GM21717 (cell line): ENCODE measurements at regions not wholly inside any gene's neighbourhood (a gene's known extent, or its start where the extent isn't known, plus 50 kb on each side); places are given as distances from the start of the nearest gene placed in this dataset.

Experiments used
- ATAC-seq: cut with Tn5 transposase; IDR thresholded peaks from one replicate; pipeline ENCODE4 v1.9.1; 2021; ENCODE audit warnings: mild to moderate bottlenecking, moderate library complexity; ENCODE audit not compliant: unreplicated experiment

GRCh38 chr14:100436745-100437406 lies 113.7 kb downstream of the SLC25A47 start:
- no peak for ATAC-seq

- ATAC-seq = no peak
These were observed 115.1 kb downstream of the SLC25A47 start for GRCh38 chr14:100438271-100438670.

GRCh38 chr14:100438678-100439592 lies 115.8 kb downstream of the SLC25A47 start:
- no peak for ATAC-seq

DNA sequence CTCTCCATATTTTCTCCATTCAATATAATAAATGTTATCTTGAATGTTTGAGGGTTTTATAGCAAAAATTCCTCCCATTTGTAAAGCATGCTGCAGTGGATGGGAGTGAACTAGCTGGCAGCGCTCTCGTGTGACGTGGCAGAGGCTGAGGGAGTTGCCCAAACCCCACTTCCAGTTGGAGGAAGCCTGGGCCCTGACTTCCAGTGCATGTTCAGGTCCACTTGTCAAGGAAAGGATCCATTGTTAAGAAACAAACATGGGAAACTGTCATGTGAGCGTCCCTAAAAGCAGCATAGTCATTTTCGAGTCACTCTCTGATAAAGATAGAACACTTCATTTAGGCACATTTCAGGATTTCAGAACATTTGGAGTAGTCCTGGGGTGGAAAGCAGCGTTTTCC lies 116.6 kb downstream of the SLC25A47 start:
- ATAC-seq = no peak

DNA sequence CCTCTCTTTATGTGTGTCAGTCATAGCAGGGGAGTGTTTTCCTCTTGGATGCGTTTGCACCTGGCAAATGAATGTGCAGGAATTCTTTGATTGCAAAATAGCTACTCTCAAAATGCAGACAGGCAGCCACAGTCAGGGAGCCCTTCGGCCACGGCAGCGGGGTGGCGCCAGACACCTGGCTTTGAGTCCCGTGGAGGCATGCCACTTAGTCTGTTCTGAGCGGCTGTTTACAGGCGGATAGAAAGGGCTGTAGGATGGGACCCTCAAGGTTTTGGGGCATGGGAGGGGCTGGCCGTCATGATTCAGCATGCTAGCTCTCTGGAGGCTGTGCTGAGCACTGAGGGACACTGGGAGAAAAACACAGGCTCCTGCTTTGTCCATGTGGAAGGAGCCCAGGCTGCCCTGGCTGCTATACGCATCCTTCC lies 117.1 kb downstream of the SLC25A47 start:
- ATAC-seq = no peak

GRCh38 chr14:100440758-100441203 lies 117.6 kb downstream of the SLC25A47 start:
- no peak for ATAC-seq

DNA sequence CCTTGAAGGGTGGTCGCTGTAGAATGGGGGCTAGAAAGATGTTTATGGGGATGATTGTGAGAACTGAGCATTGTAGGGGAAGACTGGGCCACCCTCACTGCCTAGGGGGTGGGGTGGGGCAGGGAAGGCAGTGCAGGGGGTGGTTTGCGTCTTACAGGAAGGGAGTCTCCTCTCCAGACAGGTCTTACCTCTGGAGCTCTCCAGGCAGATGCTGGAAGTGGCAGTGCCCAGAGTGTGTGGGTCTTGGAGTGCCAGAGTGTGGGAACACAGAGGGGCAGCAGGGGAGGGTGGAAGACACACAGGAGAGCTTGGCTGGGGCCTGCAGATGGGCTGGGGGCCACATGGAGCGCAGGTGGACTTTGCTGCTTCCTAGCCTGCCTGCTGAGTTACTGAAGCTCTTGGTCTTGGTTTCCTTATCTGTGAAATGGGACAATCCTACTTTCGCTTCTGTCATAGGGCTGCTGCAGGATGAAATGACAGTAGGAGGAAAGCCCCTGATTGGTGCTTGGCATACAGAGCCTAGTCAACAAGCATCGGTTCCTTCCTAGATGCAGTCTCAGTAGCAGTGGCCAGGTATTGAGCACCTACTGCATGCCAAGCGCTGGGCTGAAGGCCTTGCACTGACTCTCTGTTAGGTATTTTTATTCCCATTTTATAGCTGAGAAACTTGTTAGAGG lies 118.3 kb downstream of the SLC25A47 start:
- ATAC-seq = peak; percentile 58

DNA sequence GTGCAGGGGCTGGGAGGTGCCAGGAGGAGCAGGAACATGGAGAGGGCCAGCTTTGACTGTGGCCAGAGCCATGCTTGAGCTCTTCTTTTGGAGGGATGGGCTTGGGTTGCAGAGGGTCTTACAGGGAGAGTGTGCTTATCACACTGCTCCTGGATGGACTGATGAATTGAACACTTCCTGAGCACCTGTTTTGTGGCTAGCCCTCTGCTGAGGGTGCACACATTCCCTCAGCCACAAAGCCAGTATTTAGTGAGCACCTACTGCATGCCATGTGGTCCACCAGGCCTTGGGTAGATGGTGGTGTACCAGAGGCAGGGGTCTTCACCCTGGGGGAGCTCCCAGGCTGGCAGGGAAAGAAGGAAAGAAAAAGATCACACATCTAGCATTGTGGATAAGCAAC lies 118.9 kb downstream of the SLC25A47 start:
- ATAC-seq = no peak

DNA sequence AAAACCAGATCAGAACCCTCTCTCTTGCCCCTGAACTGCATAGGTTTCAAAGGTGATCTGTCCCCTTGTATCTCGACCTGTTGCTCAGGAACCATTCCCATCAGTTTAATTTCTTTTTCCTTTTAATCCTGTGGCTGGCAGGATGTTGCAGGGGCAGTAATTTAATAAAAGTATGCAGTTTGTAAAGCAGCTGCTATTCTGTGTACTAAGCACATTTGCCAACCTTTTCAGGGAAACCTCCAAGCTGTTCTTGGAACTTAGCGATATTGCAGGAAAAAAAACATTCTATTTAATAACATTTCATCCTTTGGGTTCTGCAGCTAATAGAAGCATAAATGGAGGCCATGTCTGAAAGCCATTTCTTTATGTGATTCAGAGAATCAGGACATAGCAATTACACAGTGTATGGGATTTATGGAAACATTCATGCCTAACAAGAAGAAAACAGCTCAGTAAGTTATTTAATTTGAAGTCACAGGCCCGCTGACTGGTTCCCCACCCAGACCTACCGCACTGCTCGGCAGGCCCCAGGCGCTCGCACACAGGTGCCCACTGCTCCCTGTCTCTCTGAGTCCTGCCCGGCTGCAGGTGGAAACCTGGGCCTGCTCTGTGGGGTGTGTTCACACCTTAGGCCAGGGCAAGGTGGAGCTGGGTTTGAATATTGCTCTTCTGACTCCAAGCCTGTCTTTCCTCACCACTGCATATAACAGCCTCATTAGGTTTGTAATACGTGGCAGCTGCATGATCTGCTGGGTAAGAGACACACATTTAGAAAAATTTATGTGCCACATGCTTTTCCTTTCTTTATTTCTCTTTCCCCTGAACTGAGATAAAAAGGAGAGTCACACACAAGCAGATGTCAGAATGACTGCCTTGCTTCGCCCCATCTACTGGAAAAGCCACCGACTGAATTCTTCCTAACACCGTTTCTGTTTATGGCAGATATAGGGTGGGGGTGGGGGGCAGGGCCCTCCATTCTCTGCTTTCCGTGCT lies 119.7 kb downstream of the SLC25A47 start:
- no peak for ATAC-seq

- ATAC-seq = no peak
These were observed 120.5 kb downstream of the SLC25A47 start for GRCh38 chr14:100443603-100444002.

- ATAC-seq = no peak
These were observed 122.4 kb downstream of the SLC25A47 start for GRCh38 chr14:100445436-100446088.

DNA sequence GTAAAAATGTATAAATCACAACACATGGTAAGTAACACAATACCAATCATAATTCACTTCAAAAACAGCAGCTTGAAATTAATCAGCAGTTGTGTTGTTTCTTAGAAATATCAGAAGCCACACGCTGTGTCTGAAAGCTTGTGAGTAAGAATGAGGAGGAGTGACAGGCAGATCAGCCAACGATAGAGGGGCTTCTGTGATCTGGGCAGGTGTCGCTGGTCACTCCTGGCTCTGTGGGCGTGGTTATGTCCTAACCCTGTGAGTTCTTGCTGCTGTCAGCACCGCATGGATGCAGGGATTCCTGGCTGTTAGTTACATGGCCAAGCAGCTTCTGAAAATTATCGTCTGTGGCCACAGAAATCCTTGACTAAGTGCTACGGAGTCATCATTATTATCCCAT lies 123.4 kb downstream of the SLC25A47 start:
- ATAC-seq = no peak

DNA sequence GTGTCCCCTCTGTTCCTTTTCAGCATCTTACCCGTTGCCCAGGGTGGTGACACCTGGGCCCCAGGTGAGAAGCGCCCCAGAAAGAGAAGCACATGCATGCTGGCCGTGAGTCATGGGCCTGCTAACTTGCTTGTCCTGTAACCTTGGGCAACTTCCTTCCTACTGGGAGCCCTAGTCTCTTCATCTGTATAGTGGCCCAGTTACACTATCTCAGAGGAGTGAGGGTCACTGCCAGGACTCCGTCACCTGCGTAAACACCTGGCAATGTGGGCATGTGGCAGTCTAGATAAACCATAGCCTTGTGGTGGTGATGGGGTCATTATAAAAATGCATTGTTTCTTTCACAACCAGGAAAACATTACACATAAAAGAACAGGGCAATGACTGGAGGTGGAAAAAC lies 125.2 kb downstream of the SLC25A47 start:
- no peak for ATAC-seq

DNA sequence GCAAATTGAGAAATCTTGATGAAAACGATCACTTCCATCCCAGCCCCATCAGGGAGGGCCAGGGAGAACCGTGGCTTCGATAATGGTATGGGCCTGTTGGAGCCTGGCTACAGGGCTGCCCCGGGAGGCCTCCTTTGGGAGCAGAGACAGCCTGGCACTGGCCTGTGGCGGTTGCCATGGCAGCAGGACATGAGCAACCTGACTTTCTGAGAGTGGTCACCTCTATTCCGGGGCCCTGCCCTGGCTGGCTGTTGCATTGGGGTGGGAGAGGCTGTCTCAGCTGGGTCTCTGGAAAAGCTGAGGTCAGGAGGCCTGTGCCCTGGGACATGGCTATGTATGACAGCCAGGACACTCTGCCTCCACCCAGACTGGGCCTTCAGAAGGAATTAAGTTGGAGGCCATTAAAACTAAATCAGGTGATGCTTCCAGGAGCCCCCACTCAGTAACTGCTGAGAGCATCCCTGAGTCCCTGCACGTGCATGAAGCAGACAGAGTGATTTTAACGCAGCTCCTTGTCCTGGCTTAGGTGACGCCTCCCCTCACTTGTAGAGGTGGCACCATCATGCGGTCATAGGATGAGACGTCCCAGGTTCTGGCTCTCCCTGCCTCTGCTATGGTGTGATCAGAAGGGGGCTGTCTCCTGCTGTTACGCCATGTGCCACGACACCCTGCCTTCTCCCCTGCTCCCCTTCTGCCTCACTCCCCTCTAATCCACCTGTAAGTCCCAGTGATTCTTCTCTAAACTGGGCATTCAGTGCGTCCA lies 126.3 kb downstream of the SLC25A47 start:
- ATAC-seq = no peak

- ATAC-seq = no peak
These were observed 126.9 kb downstream of the SLC25A47 start for GRCh38 chr14:100450049-100450448.

- ATAC-seq = no peak
These were observed 127.6 kb downstream of the SLC25A47 start for GRCh38 chr14:100450736-100451135.

DNA sequence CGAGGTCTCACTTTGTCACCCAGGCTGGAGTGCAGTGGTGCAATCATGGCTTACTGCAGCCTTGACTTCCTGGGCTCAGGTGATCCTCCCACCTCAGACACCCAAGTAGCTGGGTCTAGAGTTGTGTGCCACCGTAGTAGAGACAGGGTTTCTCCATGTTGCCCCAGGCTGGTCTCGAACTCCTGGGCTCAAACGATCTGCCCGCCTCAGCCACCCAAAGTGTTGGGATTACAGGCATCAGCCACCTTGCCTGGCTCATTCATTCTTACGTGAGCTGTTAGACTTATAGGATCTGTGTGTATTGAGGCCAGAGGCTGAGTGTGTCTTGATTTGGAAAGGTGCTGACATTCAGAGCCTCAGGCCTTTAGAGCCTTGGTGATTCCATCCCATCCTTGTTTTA lies 128.1 kb downstream of the SLC25A47 start:
- ATAC-seq = no peak

DNA sequence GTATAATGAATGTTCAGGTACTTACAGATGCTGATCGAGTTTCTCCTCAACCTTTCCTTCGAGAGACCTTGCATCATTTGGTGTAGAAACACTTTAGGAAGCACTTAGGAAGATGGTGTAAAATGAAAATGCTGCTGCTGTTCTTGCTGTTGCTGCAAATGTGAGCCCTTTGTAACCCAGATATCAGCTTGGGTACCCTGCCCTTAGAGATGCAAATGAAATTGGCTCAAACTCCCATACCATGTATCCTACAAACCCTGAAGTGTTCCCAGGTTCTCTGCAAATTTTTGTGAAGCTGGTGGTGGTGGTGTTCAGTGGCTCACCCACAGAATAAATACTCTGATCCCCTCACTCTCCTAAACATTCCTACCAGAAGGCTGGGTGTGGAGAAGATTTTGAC lies 130.8 kb downstream of the SLC25A47 start:
- no peak for ATAC-seq

- no peak for ATAC-seq
These were observed 131.3 kb downstream of the SLC25A47 start for GRCh38 chr14:100454437-100454836.
